ENCODE measurements at regions not wholly inside any gene's neighbourhood (a gene's known extent, or its start where the extent isn't known, plus 50 kb on each side); places are given as distances from the start of the nearest gene placed in this dataset.

- no peak for TF ChIP-seq PKNOX1 (IDR thresholded peaks at IDR 0.05)
- no peak for TF ChIP-seq GATAD2A (IDR thresholded peaks at IDR 0.05)
- no peak for TF ChIP-seq FOXM1 (IDR thresholded peaks at IDR 0.05; ENCODE audit: low read depth)
- TF ChIP-seq FOXM1 (CRISPR knock-in tag; IDR thresholded peaks at IDR 0.05; ENCODE audit: low read depth): no peak
- TF ChIP-seq TARDBP (IDR thresholded peaks at IDR 0.05): no peak
- no peak for TF ChIP-seq CHD2 (IDR thresholded peaks at IDR 0.05; ENCODE audit: low read depth, low read length)
- no peak for TF ChIP-seq ZNF778 (CRISPR knock-in tag; IDR thresholded peaks at IDR 0.05)
- no peak for TF ChIP-seq REST (IDR thresholded peaks at IDR 0.05; ENCODE audit: borderline replicate concordance)
- no peak for TF ChIP-seq REST (CRISPR knock-in tag; IDR thresholded peaks at IDR 0.05; ENCODE audit: low read depth)
- TF ChIP-seq ZNF583 (CRISPR knock-in tag; IDR thresholded peaks at IDR 0.05): no peak
- TF ChIP-seq MAX (CRISPR knock-in tag; IDR thresholded peaks at IDR 0.05): no peak
- TF ChIP-seq PURB (CRISPR knock-in tag; IDR thresholded peaks at IDR 0.05; ENCODE audit: low read depth): no peak
- no peak for TF ChIP-seq POLR2A (conservative IDR thresholded peaks at IDR 0.05)
- no peak for TF ChIP-seq E2F5 (CRISPR knock-in tag; IDR thresholded peaks at IDR 0.05)
- TF ChIP-seq JUN (IDR thresholded peaks at IDR 0.05; ENCODE audit: borderline replicate concordance, low read depth, low read length): no peak
- no peak for TF ChIP-seq JUN (CRISPR knock-in tag; IDR thresholded peaks at IDR 0.05; ENCODE audit: borderline replicate concordance)
- TF ChIP-seq ZNF431 (CRISPR knock-in tag; IDR thresholded peaks at IDR 0.05): no peak
These were observed 607.7 kb upstream of the CITED2 start for GRCh38 chr6:139982195-139982594.

All from K562 (cell line).